GM12878 (cell line): ENCODE measurements at regions not wholly inside any gene's neighbourhood (a gene's known extent, or its start where the extent isn't known, plus 50 kb on each side); places are given as distances from the start of the nearest gene placed in this dataset.

Source experiments
- ASH2L ChIP-seq: fragments of 300-600, 200-600 bp; sonication (generic); IDR thresholded peaks from 2 replicates; pipeline ENCODE4 v1.6.1; 2017; ENCODE audit warnings: low read depth, mild to moderate bottlenecking, borderline replicate concordance
- CBFB ChIP-seq: IDR thresholded peaks from 2 replicates; pipeline ENCODE4 v1.6.1; 2016; ENCODE audit warnings: antibody characterized with exemption, low read depth
- CHD1 ChIP-seq: IDR thresholded peaks from 2 replicates; pipeline ENCODE4 v1.6.1; 2012; ENCODE audit warnings: low read depth, low read length, improper control_type of control experiment
- EP300 ChIP-seq, 2 experiments: fragments of 150-350 bp in 1 of 2; IDR thresholded peaks; 2 replicates each; pipeline ENCODE4 v1.6.1; 2011 to 2012; ENCODE audit warnings: low read depth in 2 of 2, low read length in 2 of 2, borderline replicate concordance in 1 of 2, improper control_type of control experiment in 1 of 2, inconsistent platforms in 1 of 2; ENCODE audit not compliant: control insufficient read depth in 1 of 2
- IRF4 ChIP-seq: IDR thresholded peaks from 2 replicates; pipeline ENCODE4 v1.6.1; 2011; ENCODE audit warnings: low read depth, low read length
- NBN ChIP-seq: fragments of 450-650 bp; IDR thresholded peaks from 2 replicates; pipeline ENCODE4 v1.6.1; 2016
- POLR2AphosphoS5 ChIP-seq: IDR thresholded peaks from 2 replicates; pipeline ENCODE4 v1.6.1; 2011; ENCODE audit warnings: mild to moderate bottlenecking, low read length, inconsistent platforms
- RELA ChIP-seq: fragments of 450-650 bp; IDR thresholded peaks from 2 replicates; pipeline ENCODE4 v1.8.0; 2014; ENCODE audit warnings: borderline replicate concordance; ENCODE audit not compliant: partially characterized antibody
- RFX5 ChIP-seq: IDR thresholded peaks from 2 replicates; pipeline ENCODE4 v1.6.1; 2011; ENCODE audit warnings: low read depth, low read length, improper control_type of control experiment
- SMC3 ChIP-seq: IDR thresholded peaks from 2 replicates; pipeline ENCODE4 v1.6.1; 2011; ENCODE audit warnings: low read length, improper control_type of control experiment, borderline replicate concordance
- STAT1 ChIP-seq: fragments of 450-650 bp; conservative IDR thresholded peaks from 2 replicates; pipeline ENCODE4 v1.6.1; 2014; ENCODE audit warnings: antibody characterized with exemption, mild to moderate bottlenecking
- SUPT20H ChIP-seq: IDR thresholded peaks from 2 replicates; pipeline ENCODE4 v1.6.1; 2011; ENCODE audit warnings: low read depth, mild to moderate bottlenecking, low read length, moderate library complexity, borderline replicate concordance; ENCODE audit not compliant: control insufficient read depth
- TAF1 ChIP-seq: IDR thresholded peaks from 2 replicates; pipeline ENCODE4 v1.6.1; 2011; ENCODE audit warnings: mild to moderate bottlenecking, low read depth, low read length, borderline replicate concordance
- TARDBP ChIP-seq: IDR thresholded peaks from 2 replicates; pipeline ENCODE4 v1.6.1; 2016; ENCODE audit warnings: borderline replicate concordance
- ZNF217 ChIP-seq: fragments of 450-650 bp; IDR thresholded peaks from 2 replicates; pipeline ENCODE4 v1.6.1; 2017; ENCODE audit warnings: antibody characterized with exemption, mild to moderate bottlenecking
- TF ChIP-seq, protein P1 (sequence below), 3 experiments: IDR thresholded peaks in 2 of 3; conservative IDR thresholded peaks in 1 of 3; 2 replicates each; pipeline ENCODE4 v1.5.1; 2011; ENCODE audit warnings: low read depth in 3 of 3, low read length in 3 of 3, mild to moderate bottlenecking in 3 of 3, control low read depth in 2 of 3, moderate library complexity in 2 of 3, inconsistent platforms in 1 of 3, mixed read lengths in 1 of 3; ENCODE audit not compliant: control insufficient read depth in 2 of 3, insufficient read depth in 1 of 3; ENCODE audit errors: extremely low read depth in 1 of 3
- TF ChIP-seq, protein P2 (sequence below): fragments of 450-650 bp; IDR thresholded peaks from 2 replicates; pipeline ENCODE4 v1.6.1; 2014; ENCODE audit warnings: mild to moderate bottlenecking
- TF ChIP-seq, protein P3 (sequence below): fragments of 150-350 bp; IDR thresholded peaks from 2 replicates; pipeline ENCODE4 v1.6.1; 2014; ENCODE audit warnings: mild to moderate bottlenecking, low read depth, low read length
- TF ChIP-seq, protein P4 (sequence below): IDR thresholded peaks from 2 replicates; pipeline ENCODE4 v1.6.1; 2012; ENCODE audit warnings: low read depth, low read length, improper control_type of control experiment
- TF ChIP-seq, protein P5 (sequence below): IDR thresholded peaks from 2 replicates; pipeline ENCODE4 v1.6.1; 2011; ENCODE audit warnings: borderline replicate concordance, low read depth, mild to moderate bottlenecking, moderate library complexity, mixed read lengths, low read length; ENCODE audit not compliant: insufficient read depth; ENCODE audit errors: extremely low read length
- TF ChIP-seq, protein P6 (sequence below): fragments of 450-650 bp; IDR thresholded peaks from 2 replicates; pipeline ENCODE4 v1.6.1; 2017; ENCODE audit warnings: mild to moderate bottlenecking, low read depth, inconsistent platforms; ENCODE audit not compliant: poor library complexity, severe bottlenecking

DNA sequence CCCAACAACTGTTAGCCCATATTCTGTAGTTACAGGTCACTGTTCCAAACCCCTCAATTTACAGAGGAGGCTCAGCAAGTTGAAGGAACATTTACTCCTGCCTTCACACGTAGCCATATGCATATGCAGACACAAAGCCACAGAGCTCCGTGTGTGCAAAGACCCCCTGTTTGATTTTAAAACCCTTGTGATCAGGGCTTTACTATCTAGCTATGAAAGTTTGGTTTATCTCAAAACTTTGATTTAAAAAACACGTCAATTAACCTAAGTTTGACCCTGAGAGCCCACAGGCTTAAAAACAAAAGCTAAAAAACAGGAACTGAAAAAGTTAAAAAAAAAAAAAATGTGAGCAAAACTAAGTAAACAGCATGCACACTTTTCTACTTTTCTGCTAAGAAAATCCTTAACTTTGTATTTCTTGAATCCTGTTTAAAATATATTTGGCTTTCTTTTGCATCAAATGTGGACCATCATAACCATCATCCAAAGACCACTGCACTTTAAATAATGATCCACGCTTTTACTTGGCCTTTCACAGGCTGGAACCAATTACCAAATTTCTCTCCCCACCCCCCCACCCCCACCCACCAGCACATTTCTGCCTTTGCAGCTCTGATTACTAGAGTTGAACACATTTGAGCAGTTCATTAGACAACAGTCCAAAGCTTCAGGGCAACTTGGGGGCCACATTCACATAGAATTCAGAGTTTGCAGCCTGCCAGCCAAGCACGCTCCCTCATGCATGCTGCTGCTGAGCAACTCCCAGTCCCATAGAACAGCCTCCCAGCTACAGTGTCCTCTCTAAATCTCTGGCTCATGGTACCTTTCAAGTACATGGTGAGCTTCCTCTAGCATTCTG lies 128.8 kb upstream of the MAP3K1 start (continued):
- TF ChIP-seq, protein P1, sequence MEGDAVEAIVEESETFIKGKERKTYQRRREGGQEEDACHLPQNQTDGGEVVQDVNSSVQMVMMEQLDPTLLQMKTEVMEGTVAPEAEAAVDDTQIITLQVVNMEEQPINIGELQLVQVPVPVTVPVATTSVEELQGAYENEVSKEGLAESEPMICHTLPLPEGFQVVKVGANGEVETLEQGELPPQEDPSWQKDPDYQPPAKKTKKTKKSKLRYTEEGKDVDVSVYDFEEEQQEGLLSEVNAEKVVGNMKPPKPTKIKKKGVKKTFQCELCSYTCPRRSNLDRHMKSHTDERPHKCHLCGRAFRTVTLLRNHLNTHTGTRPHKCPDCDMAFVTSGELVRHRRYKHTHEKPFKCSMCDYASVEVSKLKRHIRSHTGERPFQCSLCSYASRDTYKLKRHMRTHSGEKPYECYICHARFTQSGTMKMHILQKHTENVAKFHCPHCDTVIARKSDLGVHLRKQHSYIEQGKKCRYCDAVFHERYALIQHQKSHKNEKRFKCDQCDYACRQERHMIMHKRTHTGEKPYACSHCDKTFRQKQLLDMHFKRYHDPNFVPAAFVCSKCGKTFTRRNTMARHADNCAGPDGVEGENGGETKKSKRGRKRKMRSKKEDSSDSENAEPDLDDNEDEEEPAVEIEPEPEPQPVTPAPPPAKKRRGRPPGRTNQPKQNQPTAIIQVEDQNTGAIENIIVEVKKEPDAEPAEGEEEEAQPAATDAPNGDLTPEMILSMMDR (IDR thresholded peaks at IDR 0.05 in 2 of 3, conservative IDR thresholded peaks at IDR 0.05 in 1 of 3; ENCODE audit: control insufficient read depth in 2 of 3, extremely low read depth in 1 of 3, insufficient read depth in 1 of 3, low read depth in 3 of 3, low read length in 3 of 3) = no peak
- TF ChIP-seq CBFB (0 out of 2 replicates have a peak, but pooled peaks have one; percentile 30), TAF1 (no peak), ZNF217 (no peak), SUPT20H (no peak), RFX5 (no peak), IRF4 (peak; percentile 71; the same call in 1 of the 2 replicates), STAT1 (no peak), SMC3 (no peak; the same call in 1 of the 2 replicates), RELA (no peak), NBN (0 out of 2 replicates have a peak, but pooled peaks have one; percentile 56), CHD1 (no peak), ASH2L (no peak), POLR2AphosphoS5 (no peak), EP300 (IDR thresholded peaks at IDR 0.05; ENCODE audit: borderline replicate concordance in 1 of 2, control insufficient read depth in 1 of 2, low read depth in 2 of 2, low read length in 2 of 2) (peak; percentile 76 to 92), TARDBP (no peak)
- TF ChIP-seq, protein P2, sequence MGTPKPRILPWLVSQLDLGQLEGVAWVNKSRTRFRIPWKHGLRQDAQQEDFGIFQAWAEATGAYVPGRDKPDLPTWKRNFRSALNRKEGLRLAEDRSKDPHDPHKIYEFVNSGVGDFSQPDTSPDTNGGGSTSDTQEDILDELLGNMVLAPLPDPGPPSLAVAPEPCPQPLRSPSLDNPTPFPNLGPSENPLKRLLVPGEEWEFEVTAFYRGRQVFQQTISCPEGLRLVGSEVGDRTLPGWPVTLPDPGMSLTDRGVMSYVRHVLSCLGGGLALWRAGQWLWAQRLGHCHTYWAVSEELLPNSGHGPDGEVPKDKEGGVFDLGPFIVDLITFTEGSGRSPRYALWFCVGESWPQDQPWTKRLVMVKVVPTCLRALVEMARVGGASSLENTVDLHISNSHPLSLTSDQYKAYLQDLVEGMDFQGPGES = no peak
- TF ChIP-seq, protein P3, sequence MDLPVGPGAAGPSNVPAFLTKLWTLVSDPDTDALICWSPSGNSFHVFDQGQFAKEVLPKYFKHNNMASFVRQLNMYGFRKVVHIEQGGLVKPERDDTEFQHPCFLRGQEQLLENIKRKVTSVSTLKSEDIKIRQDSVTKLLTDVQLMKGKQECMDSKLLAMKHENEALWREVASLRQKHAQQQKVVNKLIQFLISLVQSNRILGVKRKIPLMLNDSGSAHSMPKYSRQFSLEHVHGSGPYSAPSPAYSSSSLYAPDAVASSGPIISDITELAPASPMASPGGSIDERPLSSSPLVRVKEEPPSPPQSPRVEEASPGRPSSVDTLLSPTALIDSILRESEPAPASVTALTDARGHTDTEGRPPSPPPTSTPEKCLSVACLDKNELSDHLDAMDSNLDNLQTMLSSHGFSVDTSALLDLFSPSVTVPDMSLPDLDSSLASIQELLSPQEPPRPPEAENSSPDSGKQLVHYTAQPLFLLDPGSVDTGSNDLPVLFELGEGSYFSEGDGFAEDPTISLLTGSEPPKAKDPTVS = no peak
- TF ChIP-seq, protein P4, sequence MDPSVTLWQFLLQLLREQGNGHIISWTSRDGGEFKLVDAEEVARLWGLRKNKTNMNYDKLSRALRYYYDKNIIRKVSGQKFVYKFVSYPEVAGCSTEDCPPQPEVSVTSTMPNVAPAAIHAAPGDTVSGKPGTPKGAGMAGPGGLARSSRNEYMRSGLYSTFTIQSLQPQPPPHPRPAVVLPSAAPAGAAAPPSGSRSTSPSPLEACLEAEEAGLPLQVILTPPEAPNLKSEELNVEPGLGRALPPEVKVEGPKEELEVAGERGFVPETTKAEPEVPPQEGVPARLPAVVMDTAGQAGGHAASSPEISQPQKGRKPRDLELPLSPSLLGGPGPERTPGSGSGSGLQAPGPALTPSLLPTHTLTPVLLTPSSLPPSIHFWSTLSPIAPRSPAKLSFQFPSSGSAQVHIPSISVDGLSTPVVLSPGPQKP = no peak
- TF ChIP-seq, protein P5, sequence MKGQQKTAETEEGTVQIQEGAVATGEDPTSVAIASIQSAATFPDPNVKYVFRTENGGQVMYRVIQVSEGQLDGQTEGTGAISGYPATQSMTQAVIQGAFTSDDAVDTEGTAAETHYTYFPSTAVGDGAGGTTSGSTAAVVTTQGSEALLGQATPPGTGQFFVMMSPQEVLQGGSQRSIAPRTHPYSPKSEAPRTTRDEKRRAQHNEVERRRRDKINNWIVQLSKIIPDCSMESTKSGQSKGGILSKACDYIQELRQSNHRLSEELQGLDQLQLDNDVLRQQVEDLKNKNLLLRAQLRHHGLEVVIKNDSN = no peak
- TF ChIP-seq, protein P6, sequence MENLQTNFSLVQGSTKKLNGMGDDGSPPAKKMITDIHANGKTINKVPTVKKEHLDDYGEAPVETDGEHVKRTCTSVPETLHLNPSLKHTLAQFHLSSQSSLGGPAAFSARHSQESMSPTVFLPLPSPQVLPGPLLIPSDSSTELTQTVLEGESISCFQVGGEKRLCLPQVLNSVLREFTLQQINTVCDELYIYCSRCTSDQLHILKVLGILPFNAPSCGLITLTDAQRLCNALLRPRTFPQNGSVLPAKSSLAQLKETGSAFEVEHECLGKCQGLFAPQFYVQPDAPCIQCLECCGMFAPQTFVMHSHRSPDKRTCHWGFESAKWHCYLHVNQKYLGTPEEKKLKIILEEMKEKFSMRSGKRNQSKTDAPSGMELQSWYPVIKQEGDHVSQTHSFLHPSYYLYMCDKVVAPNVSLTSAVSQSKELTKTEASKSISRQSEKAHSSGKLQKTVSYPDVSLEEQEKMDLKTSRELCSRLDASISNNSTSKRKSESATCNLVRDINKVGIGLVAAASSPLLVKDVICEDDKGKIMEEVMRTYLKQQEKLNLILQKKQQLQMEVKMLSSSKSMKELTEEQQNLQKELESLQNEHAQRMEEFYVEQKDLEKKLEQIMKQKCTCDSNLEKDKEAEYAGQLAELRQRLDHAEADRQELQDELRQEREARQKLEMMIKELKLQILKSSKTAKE = peak; percentile 73
